G401 (cell line): ENCODE measurements at regions not wholly inside any gene's neighbourhood (a gene's known extent, or its start where the extent isn't known, plus 50 kb on each side); places are given as distances from the start of the nearest gene placed in this dataset.
"Not testable (repeated sequence)": the region's sequence is repeated elsewhere in the genome, so short reads cannot be mapped to it uniquely, and the experiment has no call there.

ENCODE experiments used
- DNase-seq: peaks from one replicate; pipeline ENCODE4 v3.0.0-alpha.2; 2015; ENCODE audit warnings: low spot score
- in situ Hi-C: cut with HindIII; loops from 2 replicates; pipeline ENCODE4 v1.10.0; 2016; ENCODE audit warnings: low sequenced_read_pairs, mixed read lengths

DNA sequence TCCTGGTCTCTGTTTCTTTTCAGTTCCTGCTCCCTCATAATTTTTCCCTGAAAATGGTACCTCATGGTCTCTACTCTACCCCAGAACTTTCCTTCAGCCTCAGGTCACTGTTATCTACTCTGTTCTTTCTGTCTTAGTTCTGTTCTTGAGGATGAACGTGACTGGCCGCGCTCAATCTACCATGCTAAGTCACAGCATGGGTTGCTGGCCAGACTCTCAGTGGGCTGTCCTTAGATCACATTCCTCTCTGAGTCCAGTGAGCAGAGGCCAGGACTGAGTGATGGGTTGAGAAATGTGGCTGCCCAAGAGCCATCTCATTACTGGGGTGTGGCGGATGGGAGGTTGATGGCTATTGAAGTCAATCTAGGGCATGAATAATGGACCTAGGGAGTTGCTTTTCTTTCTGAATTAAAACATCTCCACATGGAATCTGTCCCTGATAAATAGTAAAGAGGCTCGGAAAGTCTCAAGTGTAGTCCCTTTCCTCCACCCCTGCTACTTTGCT lies 164.0 kb upstream of the DTNBP1 start:
- in situ Hi-C loops: no loop called here

DNA sequence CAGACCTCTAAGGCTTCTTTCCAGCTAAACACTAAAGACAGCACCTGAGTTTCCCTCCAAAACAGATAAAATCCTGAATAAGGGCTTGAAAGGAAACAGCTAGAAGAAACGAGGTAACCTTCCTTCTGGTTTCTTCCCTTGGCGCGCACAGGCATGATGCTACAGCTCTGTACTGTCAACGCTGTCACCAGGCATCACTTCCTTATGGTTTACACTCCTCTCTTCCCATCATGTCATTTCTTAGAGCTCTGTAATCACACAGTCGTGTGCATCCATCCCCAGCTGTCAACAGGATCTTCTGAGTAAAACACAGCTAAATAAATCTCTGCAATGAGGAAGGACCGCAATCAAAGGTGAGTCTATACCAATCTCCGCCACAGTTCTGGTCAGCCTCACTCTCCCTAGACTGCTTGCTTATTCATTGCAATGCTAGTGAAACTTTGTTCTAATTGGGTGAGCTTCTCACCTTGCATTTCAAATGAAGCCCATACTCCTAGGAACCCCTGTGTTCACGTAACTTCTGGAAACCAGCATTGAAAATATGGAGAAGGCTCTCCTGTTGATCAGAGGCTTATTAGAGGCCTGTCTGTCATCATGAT lies 162.6 kb upstream of the DTNBP1 start:
- DNase-seq: no peak
- in situ Hi-C loops: no loop called here

More for the DNA sequence above, 164.0 kb upstream of the DTNBP1 start:
- DNase-seq: no peak

DNA sequence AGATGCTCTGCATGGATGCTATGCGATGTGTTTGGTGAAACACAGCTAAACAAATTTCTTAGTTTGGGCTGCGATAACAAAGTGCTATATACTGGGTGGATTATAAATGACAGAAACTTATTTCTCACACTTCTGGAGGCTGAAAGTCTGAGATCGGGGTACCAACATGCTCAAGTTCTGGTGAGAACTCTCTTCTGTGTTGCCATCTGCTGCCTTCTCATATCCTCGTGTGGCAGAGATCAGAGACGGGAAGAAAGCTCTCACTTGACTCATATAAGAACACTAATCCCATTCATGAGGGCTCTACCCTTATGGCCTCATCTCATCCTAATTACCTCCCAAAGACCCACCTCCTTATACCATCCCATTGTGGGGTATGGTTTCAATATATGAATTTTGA lies 162.0 kb upstream of the DTNBP1 start:
- no peak for DNase-seq
- in situ Hi-C loops: no loop called here

DNA sequence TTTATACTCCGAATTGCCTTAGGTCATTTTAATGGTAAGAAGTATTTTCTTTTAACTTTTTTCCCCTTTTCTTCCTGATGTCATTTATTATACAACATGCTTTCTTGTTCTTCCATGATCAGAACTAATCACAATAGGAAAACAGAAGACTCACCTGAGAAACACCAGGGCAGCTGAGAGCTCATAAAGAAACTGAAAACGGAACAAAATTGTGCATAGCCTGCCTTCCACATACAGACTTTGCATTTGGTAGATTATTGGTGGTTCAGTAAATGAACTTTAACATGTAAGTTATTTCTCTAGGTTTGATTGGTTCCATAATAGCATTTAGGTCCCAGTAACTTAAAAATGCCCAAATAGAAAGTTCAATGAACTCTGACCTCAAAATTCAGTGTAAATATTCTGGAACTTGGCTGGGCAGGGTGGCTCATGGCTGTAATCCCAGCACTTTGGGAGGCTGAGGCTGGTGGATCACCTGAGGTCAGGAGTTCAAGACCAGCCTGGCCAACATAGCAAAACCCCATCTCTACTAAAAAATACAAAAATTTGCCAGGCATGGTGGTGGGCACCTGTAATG lies 161.1 kb upstream of the DTNBP1 start:
- in situ Hi-C loops: no loop called here
- no peak for DNase-seq

DNA sequence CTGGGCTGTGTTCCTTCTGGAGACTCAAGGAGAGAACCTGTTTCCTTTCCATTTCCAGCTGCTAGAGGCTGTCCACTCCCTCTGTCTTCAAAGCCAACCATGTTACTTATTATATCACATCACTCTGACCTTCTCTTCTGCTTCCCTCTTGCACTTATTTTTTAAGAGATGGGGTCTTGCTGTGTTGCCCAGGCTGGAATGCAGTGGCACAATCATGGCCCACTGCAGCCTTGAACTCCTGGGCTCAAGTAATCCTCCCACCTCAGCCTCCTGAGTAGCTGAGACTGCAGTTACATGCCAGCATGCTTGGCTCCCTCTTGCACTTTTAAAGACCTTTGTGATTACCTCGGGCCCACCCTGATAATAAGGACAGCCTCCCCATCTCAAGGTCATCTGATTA lies 160.0 kb upstream of the DTNBP1 start:
- in situ Hi-C loops: no loop called here
- DNase-seq: no peak

DNA sequence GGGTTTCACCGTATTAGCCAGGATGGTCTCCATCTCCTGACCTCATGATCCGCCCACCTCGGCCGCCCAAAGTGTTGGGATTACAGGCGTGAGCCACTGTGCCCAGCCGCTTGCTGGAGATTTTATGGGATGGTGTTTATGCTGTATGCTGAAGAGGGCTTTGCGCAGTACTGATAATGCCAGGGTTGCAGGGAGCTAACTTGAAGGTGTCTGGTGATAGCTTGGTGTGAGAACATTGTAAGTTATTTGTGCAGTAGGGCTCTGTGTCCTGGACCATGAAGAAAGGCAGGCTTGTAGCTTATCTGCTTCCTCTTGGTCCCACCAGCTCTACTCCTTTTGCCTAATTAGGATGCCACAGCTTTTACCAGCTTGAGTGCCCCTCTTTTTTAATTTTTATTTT lies 157.0 kb upstream of the DTNBP1 start:
- in situ Hi-C loops: no loop called here
- DNase-seq: no peak

DNA sequence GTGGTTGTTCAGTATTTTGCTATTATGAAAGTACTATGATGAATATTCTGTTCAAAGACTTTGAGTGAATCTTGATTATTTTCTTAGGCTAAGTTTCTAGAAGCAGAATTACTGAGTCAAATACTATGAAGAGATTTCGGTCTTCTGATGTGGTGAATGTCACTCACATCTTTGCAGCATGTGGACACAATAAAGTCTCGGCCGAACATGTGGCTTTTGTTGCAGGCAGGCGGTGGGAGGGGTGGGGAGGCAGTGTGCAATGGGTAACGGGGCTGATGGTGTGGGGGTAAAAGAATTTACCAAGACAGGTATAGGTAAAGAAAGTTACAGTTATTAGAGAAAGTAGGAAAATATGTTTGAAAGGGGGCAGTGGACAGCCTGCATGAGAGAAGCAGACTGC lies 156.4 kb upstream of the DTNBP1 start:
- in situ Hi-C loops: no loop called here
- DNase-seq: no peak

DNA sequence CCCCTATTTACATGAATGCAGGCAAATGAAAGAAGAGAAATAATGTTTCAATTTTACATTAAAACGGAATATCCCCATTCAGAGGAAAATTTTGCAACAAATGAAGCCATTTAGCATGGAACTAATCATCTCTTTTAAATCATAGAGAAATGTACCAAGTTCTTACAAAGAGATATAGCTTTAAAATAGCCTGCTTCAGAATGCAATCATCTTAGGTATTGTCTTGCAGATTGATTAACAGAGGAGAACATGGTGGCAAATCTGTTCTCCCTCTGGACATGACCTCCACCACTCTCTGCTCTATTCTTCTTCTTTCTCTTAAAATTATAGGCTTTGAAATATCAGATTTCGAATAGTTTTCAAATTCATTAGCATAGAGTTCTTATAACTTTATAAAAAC lies 155.7 kb upstream of the DTNBP1 start:
- DNase-seq: no peak
- in situ Hi-C loops: no loop called here

DNA sequence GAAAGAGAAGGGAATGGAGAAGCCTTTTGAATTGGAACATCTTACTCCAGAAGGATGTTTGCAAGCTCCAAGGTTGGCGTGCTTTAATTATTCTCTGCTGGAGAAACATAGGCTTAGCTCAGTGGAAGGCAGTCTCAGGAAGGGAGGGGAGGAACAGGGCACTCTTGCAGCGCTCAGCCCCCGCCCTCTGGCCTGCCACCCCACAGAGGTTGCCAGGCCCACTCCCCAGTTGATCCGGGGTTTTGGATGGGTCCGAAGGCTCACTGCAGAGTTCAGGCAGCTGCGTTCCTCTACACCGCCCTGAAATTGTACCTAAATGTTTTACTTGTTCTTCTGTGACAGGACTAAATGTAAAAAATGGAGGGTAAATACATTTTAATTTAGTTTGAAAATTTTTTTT lies 155.2 kb upstream of the DTNBP1 start:
- DNase-seq: no peak
- in situ Hi-C loops: no loop called here

DNA sequence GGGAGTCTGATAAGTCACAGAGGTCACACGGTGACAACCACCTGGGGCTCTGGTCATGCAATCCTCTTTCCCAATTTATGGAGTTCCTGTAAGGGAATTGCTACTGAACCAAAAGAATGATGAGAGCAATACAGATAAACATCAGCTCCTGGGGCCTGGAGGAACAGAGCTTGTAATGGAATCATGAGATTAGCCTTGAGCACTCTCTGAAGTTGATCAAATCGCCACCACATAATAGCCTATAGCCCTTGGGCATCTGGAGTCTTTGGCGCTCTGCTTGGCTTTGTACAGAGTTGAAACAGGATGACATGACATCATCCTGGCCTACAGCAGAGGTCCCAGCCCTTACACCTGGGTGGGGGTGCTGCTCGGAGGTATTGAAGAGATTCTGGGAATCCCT lies 154.3 kb upstream of the DTNBP1 start:
- no peak for DNase-seq
- in situ Hi-C loops: no loop called here

DNA sequence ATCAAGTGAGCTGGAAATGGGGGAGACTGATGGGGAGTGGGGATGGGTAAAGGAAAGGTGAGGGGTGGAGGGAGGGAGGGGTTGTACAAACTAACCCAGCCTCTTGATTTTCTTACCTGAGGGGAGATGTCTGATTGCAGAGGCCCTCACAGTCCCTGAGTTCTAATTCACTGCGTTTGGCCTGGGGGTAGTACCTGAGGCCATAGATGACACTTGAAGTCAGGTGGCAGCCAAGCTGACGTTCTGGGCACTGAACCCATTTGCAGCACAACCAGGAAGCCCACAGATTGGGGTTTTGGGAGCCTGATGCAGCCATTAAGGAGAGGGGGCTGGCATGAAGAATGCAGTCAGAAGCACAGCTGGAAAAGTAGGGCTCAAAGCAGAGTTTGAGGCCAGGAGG lies 153.8 kb upstream of the DTNBP1 start:
- in situ Hi-C loops: no loop called here

DNA sequence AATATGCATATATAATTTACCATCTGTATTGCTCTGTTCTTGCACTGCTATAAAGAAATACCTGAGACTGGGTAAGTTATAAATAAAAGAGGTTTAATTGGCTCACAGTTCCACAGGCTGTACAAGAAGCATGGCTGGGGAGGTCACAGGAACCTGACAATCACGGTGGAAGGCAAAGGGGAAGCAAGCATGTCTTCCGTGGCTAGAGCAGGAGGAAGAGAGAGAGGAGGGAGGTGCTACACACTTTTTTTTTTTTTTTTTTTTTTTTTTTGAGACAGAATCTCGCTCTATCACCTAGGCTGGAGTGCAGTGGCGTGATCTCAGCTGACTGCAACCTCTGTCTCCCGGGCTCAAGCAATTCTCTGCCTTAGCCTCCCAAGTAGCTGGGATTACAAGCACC lies 150.9 kb upstream of the DTNBP1 start:
- DNase-seq, in situ Hi-C loops: not testable (repeated sequence)

More for the DNA sequence above, 153.8 kb upstream of the DTNBP1 start:
- no peak for DNase-seq

DNA sequence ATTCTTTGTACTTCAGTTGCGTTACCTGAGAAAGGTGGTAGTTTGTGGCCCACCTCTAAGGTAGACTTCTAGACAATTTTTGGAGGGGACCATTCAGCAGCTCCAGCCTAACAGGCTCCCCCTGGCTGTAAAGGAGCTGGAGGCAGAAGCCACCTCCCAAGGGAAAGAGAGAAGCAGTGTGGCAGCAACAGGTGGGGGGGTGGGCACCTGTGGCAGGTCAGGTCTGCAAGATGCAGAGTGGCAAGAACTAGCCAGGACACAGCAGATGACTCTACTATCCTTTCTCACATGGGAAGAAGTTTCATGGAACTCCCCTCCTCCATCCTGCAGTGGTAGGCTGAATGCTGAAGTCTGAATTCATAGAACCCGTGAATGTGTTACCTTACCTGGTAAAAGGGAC lies 148.3 kb upstream of the DTNBP1 start:
- in situ Hi-C loops: no loop called here
- DNase-seq: no peak

DNA sequence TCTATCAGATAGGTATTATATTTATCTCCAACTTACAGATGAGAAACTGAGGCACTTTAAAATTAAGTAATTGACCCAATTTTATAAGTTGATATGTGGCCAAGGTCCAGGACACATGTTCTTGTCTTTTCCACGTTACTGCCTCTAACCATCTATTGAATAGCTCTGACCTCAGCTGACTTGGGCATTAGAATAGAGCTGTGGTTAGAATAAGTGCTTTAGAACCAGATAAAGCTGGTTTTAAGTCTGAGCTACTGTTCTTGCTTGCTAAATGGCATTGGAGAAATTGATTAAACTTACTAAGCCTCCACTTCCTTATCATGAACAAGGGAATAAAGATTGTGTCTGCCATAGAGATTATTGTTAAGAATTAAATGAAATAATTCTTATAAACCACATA lies 147.8 kb upstream of the DTNBP1 start:
- in situ Hi-C loops: no loop called here
- no peak for DNase-seq

DNA sequence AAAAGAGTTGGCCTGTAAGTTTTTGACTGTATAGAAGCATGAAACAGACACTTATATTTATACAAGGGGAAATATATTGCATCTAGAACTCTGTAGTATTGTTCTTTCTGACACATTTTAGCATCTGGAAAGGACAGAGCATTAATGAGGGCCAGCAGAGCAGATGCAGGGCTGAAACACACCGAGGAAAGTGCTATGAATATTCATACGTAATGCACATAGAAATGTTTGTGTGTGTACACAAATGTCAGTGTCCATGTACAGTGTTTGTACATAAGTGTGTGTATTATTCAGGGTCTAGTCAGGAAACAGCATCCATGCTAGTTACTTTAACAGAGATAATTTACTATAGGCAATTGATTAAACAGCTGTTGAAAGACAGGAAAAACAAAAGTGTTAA lies 146.5 kb upstream of the DTNBP1 start:
- in situ Hi-C loops: no loop called here
- no peak for DNase-seq

DNA sequence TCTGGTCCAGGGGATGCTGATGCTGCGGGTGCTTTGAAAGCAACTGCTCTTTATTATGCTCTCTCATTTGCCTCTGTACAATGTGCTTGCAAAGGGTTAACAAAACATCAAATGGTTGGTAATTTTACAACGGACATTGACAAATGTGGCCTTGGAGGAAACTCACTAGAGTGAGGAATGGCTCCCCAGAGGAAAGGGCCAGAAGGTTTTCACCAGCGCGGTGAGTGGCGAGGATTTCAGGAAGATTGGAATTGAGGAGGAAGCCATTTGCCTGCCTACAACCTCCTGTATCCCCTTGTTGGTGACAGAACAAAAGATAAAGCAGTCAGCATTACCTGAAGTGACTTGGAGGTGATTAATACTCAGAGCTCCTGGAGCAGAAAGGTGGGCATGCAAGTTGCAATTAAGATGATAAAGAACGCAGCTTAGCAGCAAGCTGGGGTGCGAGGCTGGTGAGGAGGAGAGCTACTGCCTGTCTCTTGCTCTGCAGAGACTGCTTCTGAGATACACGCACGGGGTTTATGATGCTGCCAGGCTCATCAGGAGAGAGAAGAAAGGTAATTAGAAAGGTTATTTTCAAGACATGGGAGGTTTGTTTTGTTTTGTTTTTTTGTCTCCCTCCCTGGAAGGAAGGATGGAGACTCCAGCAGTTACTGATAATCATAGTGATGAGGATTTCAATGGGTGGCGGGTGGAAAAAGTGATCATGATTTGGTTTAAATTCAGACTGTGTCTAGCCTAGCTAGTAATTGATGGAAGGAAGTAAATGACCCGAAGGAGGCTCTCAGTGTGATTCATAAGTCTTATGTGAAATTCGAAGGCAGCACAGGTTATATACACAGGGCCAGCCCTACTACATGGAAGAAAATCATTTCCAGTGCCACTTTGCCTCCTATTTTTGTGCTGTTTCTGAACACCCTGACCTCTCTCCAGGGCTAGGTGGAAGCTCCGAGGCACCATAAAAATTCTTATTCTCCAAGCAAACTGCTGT lies 141.6 kb upstream of the DTNBP1 start:
- DNase-seq: no peak
- in situ Hi-C loops: no loop called here

DNA sequence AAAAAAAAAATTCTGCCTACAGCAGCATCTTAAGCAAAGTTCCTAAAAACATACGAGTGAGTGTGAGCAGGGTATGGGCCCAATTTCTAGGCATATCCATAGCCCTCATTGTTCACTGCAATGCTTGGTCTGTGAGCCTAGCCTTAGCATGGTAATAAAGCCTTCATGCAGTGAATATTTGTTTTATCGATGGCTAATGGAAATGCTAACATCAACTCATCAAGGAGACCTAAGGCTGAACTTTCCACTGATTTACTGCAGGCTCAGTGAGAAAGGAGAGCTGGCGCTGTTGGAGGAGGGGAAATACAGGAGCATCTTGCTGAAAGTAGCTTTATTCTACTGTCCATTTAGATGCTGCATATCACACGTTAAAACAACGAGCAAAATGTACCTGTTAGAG lies 139.6 kb upstream of the DTNBP1 start:
- in situ Hi-C loops: no loop called here
- DNase-seq: no peak

DNA sequence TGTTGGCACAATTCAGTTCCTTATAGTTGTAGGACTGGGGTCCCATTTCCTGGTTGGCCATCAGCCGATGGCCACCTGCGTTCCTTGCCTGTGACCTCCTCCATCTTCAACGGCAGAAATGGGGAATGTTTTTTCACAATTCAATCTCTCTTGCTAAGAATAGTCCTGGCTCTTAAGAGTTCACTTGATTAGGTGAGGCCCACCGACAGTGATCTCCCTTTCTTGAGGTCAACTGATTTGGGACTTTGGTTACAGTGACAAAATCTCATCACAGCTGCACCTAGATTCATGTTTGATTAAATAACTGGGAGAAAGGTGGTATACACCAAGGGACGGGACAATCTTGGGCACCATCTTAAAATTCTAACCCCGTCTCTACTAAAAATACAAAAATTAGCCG lies 139.1 kb upstream of the DTNBP1 start:
- DNase-seq: no peak
- in situ Hi-C loops: no loop called here

DNA sequence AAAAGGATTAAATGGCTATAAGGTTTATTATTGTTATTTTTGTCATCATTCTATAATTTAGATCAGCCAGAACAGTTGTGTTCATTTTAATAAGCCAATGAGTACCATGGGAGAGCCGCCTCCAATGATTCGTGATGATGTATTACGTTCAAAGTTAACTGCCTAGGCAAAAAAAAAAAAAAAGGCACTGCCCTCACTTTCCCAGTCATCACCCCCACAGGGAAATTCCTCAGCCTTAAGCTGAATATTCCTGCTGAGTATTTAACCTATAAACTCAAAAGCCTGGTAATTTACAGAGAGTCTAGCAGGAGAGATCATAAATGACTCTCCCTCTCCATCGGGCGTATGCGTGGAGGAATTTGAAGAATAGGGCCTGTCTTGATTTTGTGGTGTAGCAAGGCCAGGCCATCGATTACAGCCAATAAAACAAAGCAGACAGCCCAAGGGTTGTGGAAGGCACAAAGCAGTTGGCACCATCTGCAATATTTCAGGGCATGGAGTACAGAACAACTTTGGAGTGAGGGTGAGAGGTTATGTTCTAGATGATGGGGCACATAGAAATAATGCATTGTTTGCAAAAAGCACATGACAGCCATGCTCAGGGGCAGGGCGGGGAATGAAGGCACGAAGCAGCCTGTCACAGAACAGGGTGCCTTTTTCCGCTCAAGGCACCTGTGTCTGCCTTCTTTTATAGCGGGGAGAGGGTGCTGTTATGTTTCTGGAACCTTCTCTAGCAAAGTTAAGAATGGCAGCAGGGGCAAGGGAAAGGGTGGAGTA lies 138.2 kb upstream of the DTNBP1 start:
- DNase-seq: no peak
- in situ Hi-C loops: no loop called here
